ENCODE measurements at regions not wholly inside any gene's neighbourhood (a gene's known extent, or its start where the extent isn't known, plus 50 kb on each side); places are given as distances from the start of the nearest gene placed in this dataset.

DNA sequence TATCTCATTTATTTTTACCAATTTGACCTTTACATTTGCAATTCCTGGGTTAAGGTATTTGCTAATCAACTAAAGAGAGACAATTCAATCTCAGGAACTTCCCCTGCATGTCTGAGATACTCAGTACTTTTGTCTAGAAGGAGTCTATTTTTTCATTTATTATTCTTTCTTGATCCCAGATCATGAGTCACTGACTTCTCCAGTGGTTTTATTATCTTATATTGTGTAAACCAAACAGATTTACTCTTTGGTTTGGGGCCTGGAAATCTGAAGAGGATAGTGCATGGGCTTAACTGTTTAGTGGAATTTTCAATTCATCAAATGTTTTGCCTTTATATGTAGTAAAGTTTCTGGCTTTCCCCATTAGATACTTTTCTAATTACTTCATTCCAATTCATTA lies 185.4 kb downstream of the ALG10B start:
- ATAC-seq (no peak), DNase-seq (no peak)
- no peak overlapping the region for H3K4me3 ChIP-seq
- no peaks in the 10 kb centered on the region for H3K27me3 ChIP-seq
- intact Hi-C loops (cut with DNase I), result no loop called here
- TF ChIP-seq, protein P1, sequence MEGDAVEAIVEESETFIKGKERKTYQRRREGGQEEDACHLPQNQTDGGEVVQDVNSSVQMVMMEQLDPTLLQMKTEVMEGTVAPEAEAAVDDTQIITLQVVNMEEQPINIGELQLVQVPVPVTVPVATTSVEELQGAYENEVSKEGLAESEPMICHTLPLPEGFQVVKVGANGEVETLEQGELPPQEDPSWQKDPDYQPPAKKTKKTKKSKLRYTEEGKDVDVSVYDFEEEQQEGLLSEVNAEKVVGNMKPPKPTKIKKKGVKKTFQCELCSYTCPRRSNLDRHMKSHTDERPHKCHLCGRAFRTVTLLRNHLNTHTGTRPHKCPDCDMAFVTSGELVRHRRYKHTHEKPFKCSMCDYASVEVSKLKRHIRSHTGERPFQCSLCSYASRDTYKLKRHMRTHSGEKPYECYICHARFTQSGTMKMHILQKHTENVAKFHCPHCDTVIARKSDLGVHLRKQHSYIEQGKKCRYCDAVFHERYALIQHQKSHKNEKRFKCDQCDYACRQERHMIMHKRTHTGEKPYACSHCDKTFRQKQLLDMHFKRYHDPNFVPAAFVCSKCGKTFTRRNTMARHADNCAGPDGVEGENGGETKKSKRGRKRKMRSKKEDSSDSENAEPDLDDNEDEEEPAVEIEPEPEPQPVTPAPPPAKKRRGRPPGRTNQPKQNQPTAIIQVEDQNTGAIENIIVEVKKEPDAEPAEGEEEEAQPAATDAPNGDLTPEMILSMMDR (IDR thresholded peaks at IDR 0.05), result no peak
- no peaks in the 10 kb centered on the region for H3K4me1 ChIP-seq
- H3K36me3 ChIP-seq, result no peaks in the 10 kb centered on the region
- no peak overlapping the region for H3K27ac ChIP-seq
- H3K9me3 ChIP-seq, result peaks cover 4% of the 10 kb centered on the region

DNA sequence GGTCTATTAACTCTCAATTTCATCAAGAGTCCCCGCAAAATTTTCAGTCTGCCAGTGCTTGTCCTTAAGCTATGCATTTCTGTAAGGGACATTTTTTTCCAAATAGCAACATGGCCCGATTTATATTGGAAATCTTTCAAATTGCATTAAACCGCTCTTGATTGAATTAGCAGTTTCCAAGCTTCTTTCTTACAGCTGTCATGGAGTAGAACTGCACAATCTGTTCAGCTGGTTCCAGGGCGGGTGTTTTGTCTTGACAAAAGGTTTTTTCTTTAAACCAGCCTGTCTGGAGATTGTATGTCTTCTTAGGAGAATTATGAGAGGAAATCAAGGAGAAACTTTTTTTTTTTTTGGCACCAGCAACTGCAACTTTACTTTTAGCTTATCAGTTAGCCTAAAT lies 185.8 kb downstream of the ALG10B start:
- DNase-seq, result no peak
- H3K4me1 ChIP-seq, result no peaks in the 10 kb centered on the region
- H3K36me3 ChIP-seq, result no peaks in the 10 kb centered on the region
- H3K9me3 ChIP-seq, result peaks cover 4% of the 10 kb centered on the region
- no peaks in the 10 kb centered on the region for H3K27me3 ChIP-seq
- TF ChIP-seq, protein P1 (IDR thresholded peaks at IDR 0.05), result no peak
- intact Hi-C loops (cut with DNase I), result no loop called here
- no peak overlapping the region for H3K4me3 ChIP-seq
- H3K27ac ChIP-seq, result no peak overlapping the region
- no peak for ATAC-seq

DNA sequence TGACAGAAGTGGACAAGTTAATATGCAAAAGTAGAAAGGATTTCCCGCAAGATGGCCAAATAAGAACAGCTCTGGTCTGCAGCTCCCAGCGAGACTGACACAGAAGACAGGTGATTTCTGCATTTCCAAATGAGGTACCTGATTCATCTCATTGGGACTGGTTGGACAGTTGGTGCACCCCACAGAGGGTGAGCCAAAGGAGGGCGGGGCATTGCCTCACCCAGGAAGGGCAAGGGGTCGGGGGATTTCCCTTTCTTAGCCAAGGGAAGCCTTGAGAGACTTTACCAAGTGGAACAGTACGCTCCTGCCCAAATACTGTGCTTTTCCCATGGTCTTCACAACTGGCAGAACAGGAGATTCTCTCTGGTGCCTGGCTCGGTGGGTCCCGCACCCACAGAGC lies 191.3 kb downstream of the ALG10B start:
- no peaks in the 10 kb centered on the region for H3K27me3 ChIP-seq
- H3K9me3 ChIP-seq, result no peaks in the 10 kb centered on the region
- TF ChIP-seq, protein P1 (IDR thresholded peaks at IDR 0.05), result no peak
- H3K36me3 ChIP-seq, result no peaks in the 10 kb centered on the region
- intact Hi-C loops (cut with DNase I), result no loop called here
- no peak overlapping the region for H3K27ac ChIP-seq
- no peaks in the 10 kb centered on the region for H3K4me1 ChIP-seq
- H3K4me3 ChIP-seq, result no peak overlapping the region
- no peak for DNase-seq
- ATAC-seq, result no peak

DNA sequence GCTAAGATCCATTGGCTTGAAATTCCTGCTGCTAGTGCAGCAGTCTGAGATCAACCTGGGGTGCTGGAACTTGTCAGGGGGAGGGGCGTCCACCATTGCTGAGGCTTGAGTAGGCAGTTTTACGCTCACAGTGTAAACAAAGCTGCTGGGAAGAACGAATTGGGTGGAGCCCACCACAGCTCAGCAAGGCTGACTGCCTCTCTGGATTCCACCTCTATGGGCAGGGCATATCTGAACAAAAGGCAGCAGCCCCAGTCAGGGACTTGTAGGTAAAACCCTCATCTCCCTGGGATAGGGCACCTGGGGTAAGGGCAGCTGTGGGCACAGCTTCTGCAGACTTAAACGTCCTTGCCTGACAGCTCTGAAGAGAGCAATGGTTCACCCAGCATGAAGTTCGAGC lies 191.7 kb downstream of the ALG10B start:
- no peaks in the 10 kb centered on the region for H3K36me3 ChIP-seq
- intact Hi-C loops (cut with DNase I), result no loop called here
- no peak overlapping the region for H3K4me3 ChIP-seq
- H3K9me3 ChIP-seq, result no peaks in the 10 kb centered on the region
- ATAC-seq, result no peak
- no peak overlapping the region for H3K27ac ChIP-seq
- no peaks in the 10 kb centered on the region for H3K4me1 ChIP-seq
- DNase-seq, result peak; percentile 37
- TF ChIP-seq, protein P1 (IDR thresholded peaks at IDR 0.05), result no peak
- no peaks in the 10 kb centered on the region for H3K27me3 ChIP-seq

DNA sequence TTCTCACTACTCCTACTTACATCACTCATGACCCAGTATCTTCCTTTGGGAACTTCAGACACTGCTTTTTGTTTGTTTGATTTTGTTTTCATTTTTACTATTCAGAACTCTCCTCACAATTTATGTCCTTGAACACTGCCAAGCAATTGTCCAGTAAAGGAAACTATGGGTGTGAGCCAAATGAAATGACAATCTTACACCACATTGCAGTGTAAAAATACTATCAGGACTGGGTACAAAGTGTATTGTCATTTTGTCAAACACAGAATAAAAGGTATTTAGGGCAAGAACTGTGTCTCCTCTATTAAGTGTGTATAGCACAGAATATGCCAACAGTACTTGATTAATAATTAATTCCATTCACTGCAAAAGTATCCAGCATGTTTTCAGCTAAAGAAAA lies 199.3 kb downstream of the ALG10B start:
- intact Hi-C loops (cut with DNase I), result no loop called here
- TF ChIP-seq, protein P1 (IDR thresholded peaks at IDR 0.05), result no peak
- ATAC-seq, result no peak

DNA sequence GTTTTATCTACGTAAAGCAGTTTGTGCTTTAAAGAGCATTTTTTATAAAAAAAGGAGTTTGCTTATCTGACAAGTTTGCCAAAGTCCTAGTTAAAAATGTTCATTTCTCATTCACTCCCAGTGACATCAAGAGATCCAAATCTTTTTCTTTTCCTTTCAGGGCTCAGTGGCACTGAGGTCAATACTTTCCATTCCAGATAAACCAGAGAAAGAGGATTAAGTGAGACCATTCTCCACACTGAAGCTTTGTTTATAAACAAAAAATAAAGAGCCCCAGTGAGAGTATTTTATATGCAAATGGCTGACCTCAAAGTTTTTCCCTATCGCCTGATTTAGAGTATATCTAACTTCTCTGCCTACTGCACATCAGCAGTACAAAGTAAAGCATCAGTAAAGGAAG lies 199.8 kb downstream of the ALG10B start:
- no peak for ATAC-seq
- no peak for DNase-seq
- intact Hi-C loops (cut with DNase I), result no loop called here
- no peaks in the 10 kb centered on the region for H3K27me3 ChIP-seq
- TF ChIP-seq, protein P1 (IDR thresholded peaks at IDR 0.05), result no peak
- H3K4me3 ChIP-seq, result no peak overlapping the region
- H3K36me3 ChIP-seq, result no peaks in the 10 kb centered on the region
- H3K9me3 ChIP-seq, result no peaks in the 10 kb centered on the region
- no peaks in the 10 kb centered on the region for H3K4me1 ChIP-seq
- no peak overlapping the region for H3K27ac ChIP-seq

More for the DNA sequence above, 199.3 kb downstream of the ALG10B start:
- Histone ChIP-seq H3K36me3 (no peaks in the 10 kb centered on the region), H3K4me1 (no peaks in the 10 kb centered on the region), H3K27ac (no peak overlapping the region), H3K9me3 (no peaks in the 10 kb centered on the region), H3K27me3 (no peaks in the 10 kb centered on the region), H3K4me3 (no peak overlapping the region)
- no peak for DNase-seq
